HG03095 (cell line): ENCODE measurements at regions not wholly inside any gene's neighbourhood (a gene's known extent, or its start where the extent isn't known, plus 50 kb on each side); places are given as distances from the start of the nearest gene placed in this dataset.

ENCODE experiments used
- ATAC-seq: cut with Tn5 transposase; IDR thresholded peaks from one replicate; pipeline ENCODE4 v1.9.1; 2021; ENCODE audit warnings: moderate library complexity; ENCODE audit not compliant: unreplicated experiment

DNA sequence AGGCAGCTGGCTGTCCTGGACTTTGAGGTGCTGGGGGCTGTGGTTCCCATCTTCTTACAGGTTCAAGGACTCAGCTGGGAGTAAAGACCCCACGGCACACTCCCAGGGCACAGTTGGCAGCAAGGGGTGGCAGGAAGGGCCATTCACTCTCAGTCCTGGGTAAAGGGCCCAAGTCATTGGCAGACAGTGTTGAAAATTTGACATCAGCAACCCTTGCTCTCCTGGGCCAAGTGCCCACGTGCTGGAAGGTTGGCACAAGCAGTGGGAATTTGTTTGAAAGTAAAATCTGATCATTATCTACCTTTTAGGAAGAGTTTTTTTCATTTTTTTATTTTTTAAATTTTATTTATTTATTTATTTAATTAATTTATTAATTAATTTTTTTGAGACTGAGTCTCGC lies 241.6 kb upstream of the MKI67 start:
- ATAC-seq: no peak

DNA sequence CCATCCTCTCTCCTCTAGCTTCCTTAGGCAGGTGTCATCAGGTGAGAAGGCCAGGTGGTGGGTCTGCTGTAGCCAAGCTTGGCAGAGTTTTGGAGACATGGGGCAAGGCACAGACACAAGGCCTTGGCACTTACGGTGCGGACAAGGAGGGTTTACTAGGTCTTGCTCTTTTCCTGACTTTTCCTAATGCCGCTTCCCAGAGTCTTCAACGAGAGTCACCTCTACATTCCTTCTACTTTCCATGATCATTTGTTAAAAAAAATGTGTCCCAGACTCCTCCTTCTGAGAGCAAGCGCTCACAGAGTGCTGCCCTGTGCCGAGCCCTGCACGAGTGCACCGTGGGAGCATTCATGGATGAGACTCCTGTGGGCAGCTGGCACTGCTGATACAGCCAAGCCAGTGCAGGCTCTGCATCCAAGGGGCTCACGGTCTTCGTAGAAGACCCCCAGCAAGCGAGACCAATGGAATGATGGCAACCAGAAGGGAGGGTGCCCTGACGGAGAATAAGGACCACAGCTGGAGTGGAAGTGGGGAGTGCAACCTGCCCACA lies 243.0 kb upstream of the MKI67 start:
- no peak for ATAC-seq

DNA sequence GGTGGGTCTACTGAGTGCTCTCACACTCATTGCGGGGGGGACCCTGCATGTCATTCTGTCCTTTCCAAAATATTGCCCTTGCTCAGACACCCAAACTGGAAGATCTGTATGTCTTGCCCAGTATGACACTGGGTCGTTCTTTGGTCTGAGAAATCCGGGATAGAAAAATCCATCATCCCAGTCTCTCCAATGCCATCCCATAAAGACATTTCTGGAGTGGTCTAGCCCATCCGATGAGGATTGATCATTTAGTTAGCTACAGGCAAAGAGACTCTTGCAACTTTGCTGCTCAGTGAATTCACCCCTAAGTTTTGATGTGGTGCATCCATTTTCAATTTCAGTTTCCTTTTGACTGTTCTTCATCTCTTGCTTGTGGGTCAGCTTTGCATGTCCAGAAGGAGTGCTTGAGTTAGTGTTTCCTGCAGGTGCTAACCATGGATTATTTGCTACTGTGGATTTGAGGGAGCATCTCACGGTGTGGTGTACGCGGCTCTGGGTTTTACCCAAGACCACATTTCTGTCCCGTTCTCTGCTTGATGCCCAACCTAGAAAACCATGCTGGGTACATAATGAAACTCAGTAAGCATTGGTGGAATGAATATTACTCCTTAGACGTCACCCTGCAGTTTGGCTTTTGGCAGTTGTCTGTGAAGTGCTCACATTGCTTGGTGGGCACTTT lies 247.0 kb upstream of the MKI67 start:
- ATAC-seq: peak; percentile 93

DNA sequence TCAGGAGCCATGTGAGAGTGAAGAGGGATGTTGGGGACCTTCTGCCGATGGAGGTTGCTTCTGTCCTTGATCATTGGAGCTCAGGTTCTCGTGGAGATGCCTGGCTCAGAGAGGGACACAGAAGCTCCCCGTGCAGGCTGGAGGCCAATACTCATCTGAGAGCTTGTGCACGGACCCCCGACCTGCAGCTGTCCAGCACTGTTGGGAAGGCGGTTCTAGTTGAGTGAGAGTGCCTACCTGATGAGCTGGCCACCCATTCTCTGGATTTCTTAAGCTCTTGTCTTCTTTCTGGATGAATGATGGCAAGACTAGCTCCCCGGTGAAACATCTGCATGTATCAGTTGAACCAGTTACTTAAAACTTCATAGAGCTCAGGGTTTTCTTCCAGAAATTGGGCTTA lies 247.6 kb upstream of the MKI67 start:
- ATAC-seq: no peak

DNA sequence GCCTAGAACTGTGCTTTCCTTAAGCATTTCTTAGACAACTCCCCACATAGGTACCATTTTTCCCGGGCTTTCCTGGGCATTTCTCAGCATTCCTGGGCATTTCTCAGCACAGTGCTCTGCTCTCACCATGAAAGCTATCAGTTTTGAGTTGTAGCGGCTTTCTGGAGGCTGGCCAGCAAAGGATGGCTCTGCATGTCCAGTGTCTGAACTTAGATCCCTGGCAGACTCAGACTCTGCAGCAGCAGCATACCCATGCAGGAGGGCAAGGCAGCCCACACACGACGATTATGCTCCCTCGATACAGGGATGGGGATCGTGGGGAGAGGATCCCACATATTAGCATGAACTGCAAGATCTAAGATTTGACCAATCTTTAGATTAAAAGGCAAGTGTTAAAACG lies 248.9 kb upstream of the MKI67 start:
- ATAC-seq: no peak

DNA sequence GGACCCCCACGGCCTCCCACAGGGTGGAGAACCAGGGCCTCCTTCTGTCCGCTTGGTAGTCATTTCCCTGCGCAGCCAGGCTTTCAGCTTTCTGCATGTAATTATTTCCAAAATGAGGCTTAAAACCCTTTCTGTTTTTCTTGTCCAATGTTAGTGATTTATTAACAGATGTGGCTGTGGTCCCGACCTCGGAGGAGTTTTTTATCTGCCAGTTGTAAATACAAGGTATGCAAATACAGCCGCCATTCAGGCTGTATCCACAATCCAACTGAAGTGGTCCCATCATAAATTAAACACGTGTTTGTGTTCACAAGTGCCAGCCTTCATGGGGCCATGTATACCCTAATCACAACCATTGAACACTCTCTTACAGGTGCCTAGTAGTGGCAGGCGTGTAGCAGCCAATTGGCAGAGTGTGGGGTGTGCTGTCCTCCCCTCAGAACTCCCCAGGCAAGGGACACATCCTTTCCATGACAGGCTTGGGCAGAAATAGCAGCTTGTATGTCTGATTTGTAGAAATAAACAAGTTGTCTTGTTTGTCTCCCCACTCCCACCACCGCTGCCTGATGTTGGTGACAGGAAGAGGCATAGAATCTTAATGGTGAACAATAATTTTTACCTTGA lies 251.3 kb upstream of the MKI67 start:
- no peak for ATAC-seq

DNA sequence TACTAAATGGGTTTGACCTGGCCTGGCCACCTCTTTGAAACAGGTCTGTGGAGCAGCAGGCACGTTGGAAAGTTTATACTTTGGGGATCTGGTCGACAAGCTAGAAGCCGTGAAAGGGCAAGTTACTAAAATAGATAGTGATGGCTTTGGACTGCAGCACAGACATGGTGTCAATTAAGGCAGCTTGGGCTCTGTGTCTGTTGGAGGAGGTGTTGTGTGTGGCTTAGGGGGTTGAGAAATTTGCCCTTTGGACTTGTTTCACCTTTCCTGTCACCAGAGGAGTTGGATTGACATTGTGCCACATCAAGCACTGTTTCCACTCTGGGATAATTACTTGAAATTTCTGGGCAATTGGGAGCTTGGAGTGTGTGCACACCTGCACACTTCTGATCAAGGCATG lies 251.8 kb upstream of the MKI67 start:
- ATAC-seq: no peak

DNA sequence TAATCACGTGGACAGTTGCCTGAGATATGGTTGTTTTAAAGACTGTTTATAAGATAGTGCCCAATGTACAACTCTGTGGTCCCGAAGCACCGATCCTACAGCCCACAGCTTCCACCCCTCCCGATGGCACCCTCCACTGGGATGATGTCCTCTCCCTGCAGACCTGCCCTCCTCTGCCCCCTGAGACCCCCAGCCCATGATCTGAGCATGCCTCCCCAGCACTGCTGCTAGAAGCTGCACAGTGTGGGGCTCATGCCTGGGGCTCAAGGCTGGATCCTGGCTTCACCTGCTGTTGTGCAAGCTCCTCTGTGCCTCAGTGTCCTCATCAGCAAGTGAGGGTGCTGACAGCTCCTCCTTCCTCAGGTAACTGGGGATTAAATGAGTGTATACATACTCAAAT lies 254.7 kb upstream of the MKI67 start:
- ATAC-seq: no peak

DNA sequence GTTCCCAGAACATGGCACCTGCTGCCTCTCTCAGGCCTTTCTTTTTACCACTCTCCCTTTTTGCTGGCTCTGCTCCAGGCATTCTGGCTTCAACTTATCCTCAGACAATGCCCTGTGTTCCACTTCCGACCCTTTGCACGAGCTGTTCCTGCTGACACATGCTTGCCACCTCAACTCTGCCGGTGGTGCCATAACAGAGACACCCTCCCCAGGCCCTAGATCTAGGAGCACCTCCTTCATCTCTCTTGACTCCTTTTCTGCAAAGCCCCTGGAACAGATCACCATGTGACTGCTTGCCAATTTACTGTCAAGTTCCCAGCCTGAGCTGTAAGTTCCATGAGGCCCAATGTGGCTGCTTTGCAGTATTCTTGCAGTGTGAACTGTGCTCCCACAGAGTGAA lies 256.0 kb upstream of the MKI67 start:
- no peak for ATAC-seq

DNA sequence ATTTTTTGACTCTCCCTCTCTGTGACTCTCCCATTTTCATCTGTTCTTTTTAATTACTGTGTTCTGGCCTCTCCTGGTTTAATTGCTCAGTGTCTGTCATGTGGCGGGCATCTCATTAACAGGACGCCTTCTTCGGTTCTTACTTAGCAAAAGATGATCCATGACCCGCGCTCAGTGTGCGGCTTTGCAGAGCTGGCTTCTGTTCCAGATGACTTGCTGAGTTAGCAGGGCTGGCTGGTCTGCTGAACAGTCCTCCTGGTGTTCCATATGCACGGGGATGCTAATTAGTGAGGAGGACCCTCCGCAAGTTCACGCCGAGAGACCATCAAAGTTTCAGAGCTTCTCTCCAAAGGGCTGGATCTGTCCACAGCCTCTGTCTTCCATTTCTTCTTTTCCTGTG lies 258.6 kb upstream of the MKI67 start:
- ATAC-seq: no peak

DNA sequence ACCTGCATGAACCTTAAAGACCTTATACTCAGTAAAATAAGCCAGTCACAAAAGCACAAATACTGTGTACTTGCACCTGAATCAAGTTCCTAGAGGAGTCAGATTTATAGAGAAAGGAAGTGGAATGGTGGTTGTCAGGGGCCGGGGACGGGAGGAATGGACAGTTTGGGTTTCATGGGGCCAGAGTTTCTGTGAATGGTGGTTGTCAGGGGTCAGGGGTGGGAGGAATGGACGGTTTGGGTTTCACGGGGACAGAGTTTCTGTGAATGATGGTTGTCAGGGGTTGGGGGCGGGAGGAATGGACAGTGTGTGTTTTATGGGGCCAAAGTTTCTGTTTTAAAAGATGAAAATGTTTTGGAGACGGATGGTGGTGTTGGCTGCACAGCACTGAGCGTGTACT lies 260.0 kb upstream of the MKI67 start:
- no peak for ATAC-seq

DNA sequence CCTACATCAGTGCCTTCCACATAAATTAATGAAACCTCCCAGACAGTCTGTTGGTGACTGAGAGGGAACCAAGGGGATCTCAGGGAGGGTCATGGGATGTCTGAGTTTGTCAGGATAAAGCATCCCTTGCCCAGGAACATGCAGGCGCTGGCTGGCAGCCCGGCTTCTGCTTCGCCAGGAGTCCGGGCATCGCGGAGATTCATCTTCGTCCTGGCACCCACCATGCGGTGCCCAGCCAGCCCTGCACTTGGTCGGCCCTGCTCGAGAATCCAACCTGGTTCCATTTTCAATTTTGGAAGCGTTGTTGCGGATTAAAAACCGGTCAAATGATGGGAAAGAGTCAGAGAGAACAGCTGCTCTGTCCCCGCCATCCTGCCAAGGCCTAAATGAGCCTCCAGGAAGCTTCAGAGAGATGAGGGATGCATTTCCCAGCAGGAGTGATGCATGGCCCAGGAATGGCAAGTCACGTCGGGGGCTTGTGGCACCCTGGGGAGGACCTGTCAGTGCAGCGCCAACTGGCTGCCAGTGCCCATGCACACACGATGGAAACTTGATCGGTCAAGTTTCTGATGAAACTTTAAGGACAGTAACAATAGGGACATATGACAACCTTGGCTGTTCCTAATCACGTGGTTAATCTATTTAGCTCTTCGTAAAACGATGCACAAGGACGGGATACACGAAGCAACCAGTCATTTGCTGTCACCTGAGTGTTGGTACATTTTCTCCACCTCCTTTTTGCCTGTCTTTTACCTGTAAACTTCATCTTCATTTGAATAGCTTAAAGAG lies 260.8 kb upstream of the MKI67 start:
- ATAC-seq: no peak

DNA sequence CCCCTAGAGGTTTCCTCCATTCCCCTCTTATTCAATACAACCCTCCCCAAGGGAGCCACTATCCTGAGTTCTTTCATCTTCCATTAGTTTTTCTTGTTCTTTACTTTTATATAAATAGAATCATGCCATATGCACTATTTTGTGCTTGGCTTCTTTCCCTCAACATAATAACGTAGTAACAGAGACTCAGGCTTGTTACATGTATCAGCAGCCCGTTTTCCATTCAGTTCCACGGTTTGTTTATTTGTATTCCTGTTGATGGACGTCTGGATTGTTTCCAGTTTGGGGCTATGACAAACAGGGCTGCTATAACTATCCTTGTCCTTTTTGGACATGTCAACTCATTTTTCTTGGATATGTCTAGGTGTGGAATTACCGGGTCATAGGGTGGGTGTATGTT lies 264.4 kb upstream of the MKI67 start:
- ATAC-seq: no peak

DNA sequence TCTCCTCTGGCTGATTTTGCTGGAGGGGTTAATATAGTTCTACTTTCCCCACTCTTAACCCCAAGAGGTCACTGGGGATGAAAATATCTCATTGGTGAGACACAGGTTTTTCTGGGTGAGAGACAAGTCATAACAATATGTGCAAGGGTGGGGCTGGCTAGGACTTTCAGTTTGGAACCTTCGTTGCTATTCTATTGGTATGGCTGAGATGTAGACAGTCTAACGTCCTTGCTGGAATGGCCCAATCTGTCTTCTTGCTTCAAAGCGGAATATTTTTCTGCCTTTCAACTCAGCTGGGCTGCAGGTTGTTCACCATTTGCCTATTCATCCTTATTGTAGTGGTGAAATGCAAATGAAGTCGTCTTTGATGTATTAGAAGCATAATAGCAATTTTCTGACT lies 267.3 kb upstream of the MKI67 start:
- no peak for ATAC-seq

DNA sequence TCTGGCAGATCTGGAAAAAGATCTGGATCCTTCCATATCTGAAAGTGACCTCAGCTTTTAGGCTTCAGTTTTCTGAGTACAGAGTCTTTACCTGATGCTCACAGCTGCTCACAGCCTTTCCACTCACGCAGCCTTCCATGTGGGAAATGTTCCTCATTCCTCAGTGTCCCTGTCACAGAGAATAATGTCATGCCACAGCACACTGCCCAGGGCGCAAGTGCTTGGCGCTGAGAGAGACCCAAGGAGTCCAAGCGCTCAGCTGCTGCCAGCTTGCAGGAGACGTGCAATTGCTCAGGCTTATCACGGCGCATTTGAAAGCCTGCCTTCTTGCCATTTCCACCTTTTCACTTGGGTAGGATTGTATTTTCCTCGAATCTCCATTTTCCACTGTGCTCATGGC lies 271.9 kb upstream of the MKI67 start:
- ATAC-seq: no peak

DNA sequence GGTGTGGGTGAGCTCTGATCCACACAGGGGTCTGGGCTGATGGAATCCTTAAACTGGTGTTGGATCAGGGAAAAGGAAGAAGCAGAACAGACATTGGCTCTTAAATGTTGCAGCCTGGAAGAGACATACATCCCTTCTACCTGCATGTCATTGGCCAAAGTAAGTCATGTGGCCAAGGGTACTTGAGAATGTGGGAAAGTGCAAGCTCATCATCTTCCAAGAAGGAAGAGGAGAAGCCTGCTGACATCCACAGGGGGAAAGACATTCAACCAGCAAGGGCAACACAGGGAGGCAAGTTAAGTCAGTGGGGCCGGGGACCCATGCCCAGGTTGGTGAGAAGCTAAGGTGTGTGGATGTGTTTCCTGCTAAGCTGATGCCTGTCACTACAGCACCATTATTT lies 272.8 kb upstream of the MKI67 start:
- no peak for ATAC-seq

DNA sequence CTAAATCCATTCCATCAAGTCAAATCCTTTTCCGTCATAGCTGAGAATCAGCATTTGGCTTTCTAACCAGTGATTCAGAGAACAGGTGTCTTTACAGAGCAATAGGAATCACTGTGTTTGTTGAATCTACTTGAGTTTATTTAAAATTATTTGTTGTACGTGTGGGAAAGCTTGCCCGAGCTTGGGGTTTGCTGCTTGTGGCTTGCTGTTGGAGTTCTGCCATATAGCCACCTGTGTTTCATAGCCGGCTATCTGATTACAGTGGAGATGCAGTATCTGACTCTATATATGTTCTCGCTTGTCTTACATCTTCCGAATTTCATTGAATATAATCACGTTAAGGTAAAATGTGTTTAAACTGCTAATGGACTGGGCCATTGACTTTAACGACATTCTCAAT lies 274.3 kb upstream of the MKI67 start:
- no peak for ATAC-seq

DNA sequence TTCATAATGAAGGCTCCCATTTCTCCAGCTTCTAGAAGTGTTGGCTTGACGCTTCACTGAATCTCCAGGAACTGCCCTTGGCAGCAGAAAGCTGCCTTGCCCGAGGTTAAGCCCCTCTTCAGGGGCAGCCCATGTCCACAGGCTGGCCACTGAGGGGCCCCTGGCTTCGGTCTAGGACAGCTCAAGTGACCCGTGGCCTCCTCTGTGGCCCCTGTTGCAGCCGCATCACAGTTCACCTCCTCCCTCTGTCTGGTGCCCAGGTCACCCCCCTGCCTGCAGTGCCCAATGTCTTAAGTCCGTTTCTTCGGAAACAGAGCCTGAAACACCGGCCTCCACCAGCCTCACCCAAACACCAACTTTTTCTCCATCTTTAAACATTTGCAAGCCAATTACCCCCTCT lies 279.2 kb upstream of the MKI67 start:
- ATAC-seq: no peak

DNA sequence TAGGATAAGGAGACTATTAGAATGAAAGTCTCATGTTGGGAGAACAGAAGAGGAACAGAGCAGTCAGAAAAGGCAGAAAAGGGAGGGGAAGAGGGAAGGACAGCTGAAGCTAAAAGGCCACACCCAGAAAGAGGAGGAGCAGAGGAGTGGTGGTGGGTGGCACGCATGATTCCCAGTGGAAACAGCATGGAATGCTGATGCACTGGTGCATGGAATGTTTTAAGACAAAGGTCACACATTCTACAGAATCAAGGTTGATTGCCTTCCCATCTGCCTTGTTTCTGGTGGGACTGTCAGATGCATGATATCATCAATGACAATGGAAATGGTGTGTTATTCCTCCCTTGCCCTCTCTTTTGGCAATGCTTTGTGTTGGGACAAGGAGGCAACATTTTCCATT lies 285.4 kb upstream of the MKI67 start:
- no peak for ATAC-seq

DNA sequence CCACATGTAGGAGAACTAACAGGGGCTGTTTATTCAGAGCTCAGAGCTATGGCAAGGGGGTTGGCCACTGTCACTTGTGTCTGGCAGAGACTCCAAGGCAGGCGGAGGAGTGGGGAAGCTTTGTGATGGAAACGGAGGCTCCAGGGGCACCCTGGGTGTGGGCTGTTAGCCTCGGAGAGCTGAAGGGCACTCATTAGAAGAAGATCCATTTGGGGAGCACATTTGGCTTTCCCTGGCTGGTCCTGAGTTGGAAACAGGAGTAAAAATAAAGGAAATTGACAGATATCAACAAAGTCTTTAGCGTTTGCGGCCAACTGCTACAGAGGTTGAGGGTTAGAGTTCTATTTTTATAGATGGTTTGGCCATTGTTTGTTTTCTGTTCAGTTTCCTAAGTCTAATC lies 288.3 kb upstream of the MKI67 start:
- no peak for ATAC-seq

DNA sequence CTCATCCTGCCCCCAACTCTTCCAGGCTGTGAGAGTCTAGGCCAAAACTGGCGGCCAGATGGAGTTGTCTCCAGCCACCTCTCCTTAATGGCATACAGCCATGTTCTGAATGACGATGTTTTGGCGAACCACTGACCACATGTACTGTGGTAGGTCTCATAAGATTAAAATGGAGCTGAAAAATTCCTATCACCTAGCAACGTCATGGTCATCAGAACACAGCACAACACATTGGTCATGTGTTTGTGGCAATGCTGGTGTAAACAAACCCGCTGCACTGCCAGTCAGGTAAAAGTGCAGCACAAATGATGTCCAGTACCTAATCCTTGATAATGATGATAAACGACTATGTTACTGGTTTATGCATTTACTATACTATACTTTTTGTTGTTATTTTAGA lies 290.0 kb upstream of the MKI67 start:
- no peak for ATAC-seq

DNA sequence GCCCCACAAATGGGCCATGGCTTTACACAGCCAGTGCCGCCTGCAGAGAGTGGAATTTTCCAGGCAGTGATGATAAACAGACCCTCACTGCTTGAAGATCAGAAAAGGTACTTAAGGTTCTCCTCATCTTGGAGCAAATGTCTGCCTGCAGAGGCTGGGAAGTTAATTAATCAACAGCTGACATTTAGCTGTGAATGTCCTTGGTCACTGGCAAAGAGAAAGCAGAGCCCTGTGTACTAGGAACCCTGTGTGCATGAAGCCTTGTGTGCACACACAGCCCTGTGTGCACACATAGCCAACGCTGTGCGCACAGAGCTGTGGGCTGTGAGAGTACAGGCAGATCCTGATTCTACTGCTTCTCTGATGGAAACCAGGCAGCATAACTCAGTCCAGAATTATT lies 291.6 kb upstream of the MKI67 start:
- ATAC-seq: no peak
